ENCODE measurements at regions not wholly inside any gene's neighbourhood (a gene's known extent, or its start where the extent isn't known, plus 50 kb on each side); places are given as distances from the start of the nearest gene placed in this dataset.

- Histone ChIP-seq H3K27ac (ENCODE audit: low read depth in 1 of 2, low read length in 2 of 2) (no peak overlapping the region), H3K27me3 (ENCODE audit: control insufficient read depth in 4 of 4, insufficient read depth in 4 of 4, low read length in 3 of 4) (no peaks in the 10 kb centered on the region), H3K9me3 (ENCODE audit: control insufficient read depth in 4 of 4, low read length in 3 of 4) (no peaks in the 10 kb centered on the region), H3K9ac (ENCODE audit: low read depth in 1 of 2, low read length in 2 of 2) (no peak overlapping the region), H3K4me1 (ENCODE audit: control insufficient read depth in 4 of 4, insufficient read depth in 4 of 4, low read length in 3 of 4) (no peaks in the 10 kb centered on the region), H3K36me3 (ENCODE audit: control insufficient read depth in 4 of 4, insufficient read depth in 3 of 4, low read depth in 1 of 4, low read length in 3 of 4) (no peaks in the 10 kb centered on the region), H3K4me3 (ENCODE audit: low read depth in 1 of 3, low read length in 3 of 3) (no peak overlapping the region)
- 83% methylated on average over 4 of the region's 4 CpGs for WGBS
- TF ChIP-seq GABPA (IDR thresholded peaks at IDR 0.05 in 1 of 2, conservative IDR thresholded peaks at IDR 0.05 in 1 of 2), result no peak
- TF ChIP-seq, protein P1, sequence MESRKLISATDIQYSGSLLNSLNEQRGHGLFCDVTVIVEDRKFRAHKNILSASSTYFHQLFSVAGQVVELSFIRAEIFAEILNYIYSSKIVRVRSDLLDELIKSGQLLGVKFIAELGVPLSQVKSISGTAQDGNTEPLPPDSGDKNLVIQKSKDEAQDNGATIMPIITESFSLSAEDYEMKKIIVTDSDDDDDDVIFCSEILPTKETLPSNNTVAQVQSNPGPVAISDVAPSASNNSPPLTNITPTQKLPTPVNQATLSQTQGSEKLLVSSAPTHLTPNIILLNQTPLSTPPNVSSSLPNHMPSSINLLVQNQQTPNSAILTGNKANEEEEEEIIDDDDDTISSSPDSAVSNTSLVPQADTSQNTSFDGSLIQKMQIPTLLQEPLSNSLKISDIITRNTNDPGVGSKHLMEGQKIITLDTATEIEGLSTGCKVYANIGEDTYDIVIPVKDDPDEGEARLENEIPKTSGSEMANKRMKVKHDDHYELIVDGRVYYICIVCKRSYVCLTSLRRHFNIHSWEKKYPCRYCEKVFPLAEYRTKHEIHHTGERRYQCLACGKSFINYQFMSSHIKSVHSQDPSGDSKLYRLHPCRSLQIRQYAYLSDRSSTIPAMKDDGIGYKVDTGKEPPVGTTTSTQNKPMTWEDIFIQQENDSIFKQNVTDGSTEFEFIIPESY (IDR thresholded peaks at IDR 0.05), result no peak
- no peak for TF ChIP-seq HNF4G (IDR thresholded peaks at IDR 0.05)
- DNase-seq (ENCODE audit: low spot score), result no peak
Observed at GRCh38 chr1:68976916-68977610, 480.2 kb upstream of the DEPDC1 start.

DNA sequence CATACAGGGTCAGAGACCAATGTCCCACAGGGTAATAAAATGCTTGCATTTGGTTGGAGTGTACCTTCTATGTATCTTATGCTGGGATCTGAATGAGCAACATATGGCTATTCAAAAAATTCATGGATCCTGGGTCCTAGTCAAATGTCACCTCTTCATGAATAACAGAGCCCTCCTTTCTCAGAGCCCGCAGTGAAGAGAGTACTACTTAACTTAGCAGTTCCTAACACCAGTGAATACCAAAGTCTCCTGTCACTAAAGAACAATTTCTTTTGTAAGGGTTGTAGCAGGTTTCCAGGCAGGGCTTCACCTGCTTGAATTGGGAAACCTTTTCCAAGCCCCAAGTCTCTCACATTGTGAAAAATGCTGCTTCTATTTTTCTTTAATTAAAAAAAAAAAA lies 483.0 kb upstream of the DEPDC1 start:
- H3K27me3 ChIP-seq (ENCODE audit: control insufficient read depth in 4 of 4, insufficient read depth in 4 of 4, low read length in 3 of 4), result no peaks in the 10 kb centered on the region
- H3K9me3 ChIP-seq (ENCODE audit: control insufficient read depth in 4 of 4, low read length in 3 of 4), result no peaks in the 10 kb centered on the region
- DNase-seq (ENCODE audit: low spot score), result no peak
- 81% methylated on average over 1 of the region's 1 CpG for WGBS
- no peak overlapping the region for H3K4me3 ChIP-seq (ENCODE audit: low read depth in 1 of 3, low read length in 3 of 3)
- H3K4me1 ChIP-seq (ENCODE audit: control insufficient read depth in 4 of 4, insufficient read depth in 4 of 4, low read length in 3 of 4), result no peaks in the 10 kb centered on the region
- TF ChIP-seq GABPA (IDR thresholded peaks at IDR 0.05 in 1 of 2, conservative IDR thresholded peaks at IDR 0.05 in 1 of 2) (no peak), FOXA1 (IDR thresholded peaks at IDR 0.05) (no peak), FOXA2 (IDR thresholded peaks at IDR 0.05) (no peak), RXRA (IDR thresholded peaks at IDR 0.05) (no peak), YY1 (IDR thresholded peaks at IDR 0.05) (no peak), NR2F2 (IDR thresholded peaks at IDR 0.05) (no peak), RAD21 (IDR thresholded peaks at IDR 0.05) (no peak), TAF1 (conservative IDR thresholded peaks at IDR 0.05) (no peak)
- TF ChIP-seq, protein P2, sequence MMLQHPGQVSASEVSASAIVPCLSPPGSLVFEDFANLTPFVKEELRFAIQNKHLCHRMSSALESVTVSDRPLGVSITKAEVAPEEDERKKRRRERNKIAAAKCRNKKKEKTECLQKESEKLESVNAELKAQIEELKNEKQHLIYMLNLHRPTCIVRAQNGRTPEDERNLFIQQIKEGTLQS (IDR thresholded peaks at IDR 0.05), result no peak
- H3K36me3 ChIP-seq (ENCODE audit: control insufficient read depth in 4 of 4, insufficient read depth in 3 of 4, low read depth in 1 of 4, low read length in 3 of 4), result no peaks in the 10 kb centered on the region
- H3K27ac ChIP-seq (ENCODE audit: low read depth in 1 of 2, low read length in 2 of 2), result no peak overlapping the region
- no peak overlapping the region for H3K9ac ChIP-seq (ENCODE audit: low read depth in 1 of 2, low read length in 2 of 2)

DNA sequence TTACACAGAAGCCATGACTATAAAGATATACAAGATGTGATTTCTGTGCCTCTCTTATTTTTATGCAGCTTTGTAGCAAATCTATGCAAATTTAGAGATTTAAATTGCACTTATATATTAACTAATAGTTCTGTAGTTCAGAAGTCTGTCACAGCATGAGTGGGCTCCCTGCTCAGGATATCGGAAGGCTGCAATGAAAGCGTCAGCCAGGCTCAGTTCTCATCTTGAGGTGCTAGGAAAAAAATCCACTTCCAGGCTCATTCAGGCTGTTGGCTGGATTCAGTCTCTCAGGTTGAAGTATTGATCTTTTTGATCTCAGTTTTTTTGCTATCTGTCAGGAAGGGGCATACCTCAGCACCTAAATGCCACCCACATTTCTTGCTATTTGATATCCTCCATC lies 487.4 kb upstream of the DEPDC1 start:
- Histone ChIP-seq H3K9ac (ENCODE audit: low read depth in 1 of 2, low read length in 2 of 2) (no peak overlapping the region), H3K4me3 (ENCODE audit: low read depth in 1 of 3, low read length in 3 of 3) (no peak overlapping the region), H3K27me3 (ENCODE audit: control insufficient read depth in 4 of 4, insufficient read depth in 4 of 4, low read length in 3 of 4) (no peaks in the 10 kb centered on the region), H3K27ac (ENCODE audit: low read depth in 1 of 2, low read length in 2 of 2) (no peak overlapping the region), H3K9me3 (ENCODE audit: control insufficient read depth in 4 of 4, low read length in 3 of 4) (no peaks in the 10 kb centered on the region), H3K36me3 (ENCODE audit: control insufficient read depth in 4 of 4, insufficient read depth in 3 of 4, low read depth in 1 of 4, low read length in 3 of 4) (no peaks in the 10 kb centered on the region), H3K4me1 (ENCODE audit: control insufficient read depth in 4 of 4, insufficient read depth in 4 of 4, low read length in 3 of 4) (no peaks in the 10 kb centered on the region)
- 86% methylated on average over 2 of the region's 2 CpGs for WGBS
- DNase-seq (ENCODE audit: low spot score), result no peak
- TF ChIP-seq FOXA2 (IDR thresholded peaks at IDR 0.05) (no peak), HNF4G (IDR thresholded peaks at IDR 0.05) (no peak), SP1 (IDR thresholded peaks at IDR 0.05) (no peak), CTCF (IDR thresholded peaks at IDR 0.05; ENCODE audit: low read depth, low read length, missing input control) (no peak), EGR1 (IDR thresholded peaks at IDR 0.05; ENCODE audit: low read depth in 2 of 2) (no peak), JUND (IDR thresholded peaks at IDR 0.05) (no peak), RXRA (IDR thresholded peaks at IDR 0.05) (no peak), GABPA (IDR thresholded peaks at IDR 0.05 in 1 of 2, conservative IDR thresholded peaks at IDR 0.05 in 1 of 2) (no peak), FOXA1 (IDR thresholded peaks at IDR 0.05) (no peak), NR2F2 (IDR thresholded peaks at IDR 0.05) (no peak), YY1 (IDR thresholded peaks at IDR 0.05) (no peak), HNF4A (conservative IDR thresholded peaks at IDR 0.05) (no peak), RAD21 (IDR thresholded peaks at IDR 0.05) (no peak), TAF1 (conservative IDR thresholded peaks at IDR 0.05) (no peak)
- TF ChIP-seq, protein P3, sequence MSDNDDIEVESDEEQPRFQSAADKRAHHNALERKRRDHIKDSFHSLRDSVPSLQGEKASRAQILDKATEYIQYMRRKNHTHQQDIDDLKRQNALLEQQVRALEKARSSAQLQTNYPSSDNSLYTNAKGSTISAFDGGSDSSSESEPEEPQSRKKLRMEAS (IDR thresholded peaks at IDR 0.05), result no peak
- TF ChIP-seq, protein P4, sequence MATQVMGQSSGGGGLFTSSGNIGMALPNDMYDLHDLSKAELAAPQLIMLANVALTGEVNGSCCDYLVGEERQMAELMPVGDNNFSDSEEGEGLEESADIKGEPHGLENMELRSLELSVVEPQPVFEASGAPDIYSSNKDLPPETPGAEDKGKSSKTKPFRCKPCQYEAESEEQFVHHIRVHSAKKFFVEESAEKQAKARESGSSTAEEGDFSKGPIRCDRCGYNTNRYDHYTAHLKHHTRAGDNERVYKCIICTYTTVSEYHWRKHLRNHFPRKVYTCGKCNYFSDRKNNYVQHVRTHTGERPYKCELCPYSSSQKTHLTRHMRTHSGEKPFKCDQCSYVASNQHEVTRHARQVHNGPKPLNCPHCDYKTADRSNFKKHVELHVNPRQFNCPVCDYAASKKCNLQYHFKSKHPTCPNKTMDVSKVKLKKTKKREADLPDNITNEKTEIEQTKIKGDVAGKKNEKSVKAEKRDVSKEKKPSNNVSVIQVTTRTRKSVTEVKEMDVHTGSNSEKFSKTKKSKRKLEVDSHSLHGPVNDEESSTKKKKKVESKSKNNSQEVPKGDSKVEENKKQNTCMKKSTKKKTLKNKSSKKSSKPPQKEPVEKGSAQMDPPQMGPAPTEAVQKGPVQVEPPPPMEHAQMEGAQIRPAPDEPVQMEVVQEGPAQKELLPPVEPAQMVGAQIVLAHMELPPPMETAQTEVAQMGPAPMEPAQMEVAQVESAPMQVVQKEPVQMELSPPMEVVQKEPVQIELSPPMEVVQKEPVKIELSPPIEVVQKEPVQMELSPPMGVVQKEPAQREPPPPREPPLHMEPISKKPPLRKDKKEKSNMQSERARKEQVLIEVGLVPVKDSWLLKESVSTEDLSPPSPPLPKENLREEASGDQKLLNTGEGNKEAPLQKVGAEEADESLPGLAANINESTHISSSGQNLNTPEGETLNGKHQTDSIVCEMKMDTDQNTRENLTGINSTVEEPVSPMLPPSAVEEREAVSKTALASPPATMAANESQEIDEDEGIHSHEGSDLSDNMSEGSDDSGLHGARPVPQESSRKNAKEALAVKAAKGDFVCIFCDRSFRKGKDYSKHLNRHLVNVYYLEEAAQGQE (IDR thresholded peaks at IDR 0.05), result no peak
- TF ChIP-seq, protein P2 (IDR thresholded peaks at IDR 0.05), result no peak
